ENCODE measurements at regions not wholly inside any gene's neighbourhood (a gene's known extent, or its start where the extent isn't known, plus 50 kb on each side); places are given as distances from the start of the nearest gene placed in this dataset.
"Not testable (repeated sequence)": the region's sequence is repeated elsewhere in the genome, so short reads cannot be mapped to it uniquely, and the experiment has no call there.

DNA sequence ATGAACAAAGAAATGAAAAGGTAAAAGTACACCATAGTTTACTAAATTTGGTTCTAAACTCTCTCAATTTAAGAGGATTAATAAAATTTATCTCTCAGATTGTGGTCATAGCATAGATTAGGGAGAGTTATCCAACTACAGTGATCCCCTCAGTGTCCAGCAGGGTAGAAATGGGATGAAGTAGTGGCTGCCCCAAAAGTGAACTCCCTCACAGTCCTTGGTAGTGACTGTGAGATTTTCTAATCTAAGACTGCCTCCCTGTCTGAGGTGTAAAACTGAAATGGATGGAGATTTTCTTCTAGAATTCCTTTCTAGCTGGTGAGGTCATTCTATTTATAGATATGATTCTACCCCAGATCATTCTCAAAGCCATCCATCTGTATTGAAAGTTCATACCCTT is 455.5 kb downstream of the ACTL7B start:
- no peak for ATAC-seq (ENCODE audit: low FRiP score)
- DNase-seq (ENCODE audit: low spot score) = no peak
- TF ChIP-seq, protein P1, sequence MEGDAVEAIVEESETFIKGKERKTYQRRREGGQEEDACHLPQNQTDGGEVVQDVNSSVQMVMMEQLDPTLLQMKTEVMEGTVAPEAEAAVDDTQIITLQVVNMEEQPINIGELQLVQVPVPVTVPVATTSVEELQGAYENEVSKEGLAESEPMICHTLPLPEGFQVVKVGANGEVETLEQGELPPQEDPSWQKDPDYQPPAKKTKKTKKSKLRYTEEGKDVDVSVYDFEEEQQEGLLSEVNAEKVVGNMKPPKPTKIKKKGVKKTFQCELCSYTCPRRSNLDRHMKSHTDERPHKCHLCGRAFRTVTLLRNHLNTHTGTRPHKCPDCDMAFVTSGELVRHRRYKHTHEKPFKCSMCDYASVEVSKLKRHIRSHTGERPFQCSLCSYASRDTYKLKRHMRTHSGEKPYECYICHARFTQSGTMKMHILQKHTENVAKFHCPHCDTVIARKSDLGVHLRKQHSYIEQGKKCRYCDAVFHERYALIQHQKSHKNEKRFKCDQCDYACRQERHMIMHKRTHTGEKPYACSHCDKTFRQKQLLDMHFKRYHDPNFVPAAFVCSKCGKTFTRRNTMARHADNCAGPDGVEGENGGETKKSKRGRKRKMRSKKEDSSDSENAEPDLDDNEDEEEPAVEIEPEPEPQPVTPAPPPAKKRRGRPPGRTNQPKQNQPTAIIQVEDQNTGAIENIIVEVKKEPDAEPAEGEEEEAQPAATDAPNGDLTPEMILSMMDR (IDR thresholded peaks at IDR 0.05) = no peak

DNA sequence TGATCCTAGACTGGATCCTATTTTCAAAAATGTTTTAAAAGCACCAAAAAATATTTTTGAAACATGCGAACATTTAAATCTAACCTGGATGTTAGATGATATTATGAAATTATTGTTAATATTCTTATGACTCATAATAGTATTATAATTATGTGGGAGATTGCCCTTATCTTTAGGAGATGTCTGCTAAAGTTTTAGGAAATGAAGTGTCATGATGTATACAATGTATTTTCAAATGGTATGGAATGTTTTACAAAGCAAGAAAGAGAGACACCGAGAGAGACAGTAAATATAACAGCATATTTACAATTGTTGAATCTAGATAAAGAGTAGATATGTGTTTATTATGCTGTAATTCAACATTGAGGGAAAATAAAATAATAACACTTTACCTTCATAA is 455.9 kb downstream of the ACTL7B start:
- DNase-seq (ENCODE audit: low spot score) = no peak
- ATAC-seq (ENCODE audit: low FRiP score) = no peak
- TF ChIP-seq, protein P1 (IDR thresholded peaks at IDR 0.05) = no peak

DNA sequence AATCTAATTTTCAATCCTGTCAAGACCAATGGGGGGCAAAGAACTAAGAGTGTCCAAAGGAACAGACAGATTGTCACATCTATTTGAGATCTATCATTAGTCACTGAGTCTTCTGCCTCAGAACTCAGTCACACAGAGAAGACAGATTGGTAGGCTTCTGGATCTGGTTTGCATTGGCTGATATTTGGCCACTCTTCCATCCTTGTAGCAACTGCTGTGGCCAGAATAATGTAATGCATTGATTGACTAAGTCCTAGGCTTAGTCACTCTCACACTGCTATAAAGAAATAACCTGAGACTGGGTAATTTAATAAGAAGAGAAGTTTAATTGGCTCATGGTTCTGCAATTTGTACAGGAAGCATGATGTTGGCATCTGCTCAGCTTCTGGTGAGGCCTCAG is 458.5 kb downstream of the ACTL7B start:
- no peak for ATAC-seq (ENCODE audit: low FRiP score)
- TF ChIP-seq, protein P1 (IDR thresholded peaks at IDR 0.05) = no peak
- no peak for DNase-seq (ENCODE audit: low spot score)

DNA sequence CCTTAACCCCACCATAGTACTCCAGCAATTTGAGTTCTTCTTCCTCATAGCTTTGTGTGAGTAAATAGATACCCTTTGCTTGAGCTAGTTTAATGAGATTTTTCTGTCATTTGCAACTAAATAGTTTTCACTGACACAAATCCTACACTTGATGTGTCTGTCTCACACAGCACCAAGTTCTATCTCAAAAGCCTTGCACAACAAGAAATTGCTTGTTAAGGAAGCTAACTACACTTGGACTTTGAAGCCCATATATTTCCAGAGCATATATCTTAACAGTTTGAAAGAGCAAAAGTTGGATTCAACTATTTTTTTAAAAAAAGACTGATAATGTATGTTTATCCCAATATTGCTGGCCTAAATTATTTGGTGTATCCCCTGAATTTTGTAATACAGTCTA is 459.2 kb downstream of the ACTL7B start:
- no peak for ATAC-seq (ENCODE audit: low FRiP score)
- no peak for DNase-seq (ENCODE audit: low spot score)
- TF ChIP-seq, protein P1 (IDR thresholded peaks at IDR 0.05) = no peak

DNA sequence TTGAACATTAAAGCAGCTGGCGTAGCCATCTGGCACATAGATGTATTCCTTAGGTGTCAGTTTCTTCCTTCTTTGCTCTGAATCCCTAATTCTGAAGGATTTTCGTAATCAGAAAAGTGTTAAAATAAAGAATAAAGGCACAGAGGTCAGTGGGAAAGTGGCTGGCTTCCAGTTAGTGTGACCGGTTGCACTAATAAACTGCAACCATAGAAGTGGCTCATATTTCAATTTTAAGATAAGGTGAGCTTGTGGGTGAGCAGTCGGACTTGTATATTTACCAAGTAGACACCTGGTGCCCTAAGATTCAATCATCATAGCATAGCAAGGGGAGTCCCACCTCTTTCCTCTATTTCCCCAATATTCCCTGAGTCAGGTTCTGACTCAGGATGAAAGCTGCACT is 459.6 kb downstream of the ACTL7B start:
- no peak for ATAC-seq (ENCODE audit: low FRiP score)
- no peak for DNase-seq (ENCODE audit: low spot score)
- TF ChIP-seq, protein P1 (IDR thresholded peaks at IDR 0.05) = no peak

DNA sequence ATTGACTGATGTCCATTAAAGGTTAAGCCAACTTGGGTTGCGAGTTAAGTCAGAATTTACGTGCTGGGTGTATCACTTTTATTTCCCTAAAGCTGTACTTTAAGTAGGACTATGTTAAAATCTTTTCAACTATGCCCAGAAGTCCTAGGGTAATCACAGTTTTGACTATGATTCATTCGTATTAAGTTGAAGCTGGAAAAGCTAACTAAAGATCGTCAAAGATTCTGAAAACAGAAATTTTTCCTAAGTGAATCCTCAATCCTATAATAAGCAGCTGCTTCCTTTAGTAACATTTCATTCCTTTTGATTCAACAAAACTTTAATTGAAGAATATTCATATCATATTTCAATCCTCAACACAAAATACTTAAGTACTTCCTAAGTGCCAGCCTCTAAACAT is 460.4 kb downstream of the ACTL7B start:
- DNase-seq (ENCODE audit: low spot score) = no peak
- ATAC-seq (ENCODE audit: low FRiP score) = no peak
- TF ChIP-seq, protein P1 (IDR thresholded peaks at IDR 0.05) = no peak

DNA sequence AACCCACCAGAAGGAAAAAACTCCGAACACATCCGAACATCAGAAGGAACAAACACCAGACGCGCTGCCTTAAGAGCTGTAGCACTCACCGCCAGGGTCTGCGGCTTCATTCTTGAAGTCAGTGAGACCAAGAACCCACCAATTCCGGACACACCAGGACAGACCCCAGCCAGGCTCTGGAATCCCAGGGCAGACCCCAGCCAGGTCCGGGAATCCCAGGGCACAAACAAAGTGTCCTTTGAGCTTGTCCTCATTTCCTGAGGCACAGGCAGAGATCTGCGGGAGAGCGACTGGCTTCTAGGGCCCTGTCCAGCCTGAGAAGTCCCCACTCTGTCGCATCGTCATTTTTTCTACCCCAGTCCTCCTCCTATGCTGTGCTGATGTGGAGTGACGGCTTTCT is 461.1 kb downstream of the ACTL7B start:
- no peak for DNase-seq (ENCODE audit: low spot score)
- TF ChIP-seq, protein P1 (IDR thresholded peaks at IDR 0.05) = no peak
- ATAC-seq (ENCODE audit: low FRiP score) = no peak

DNA sequence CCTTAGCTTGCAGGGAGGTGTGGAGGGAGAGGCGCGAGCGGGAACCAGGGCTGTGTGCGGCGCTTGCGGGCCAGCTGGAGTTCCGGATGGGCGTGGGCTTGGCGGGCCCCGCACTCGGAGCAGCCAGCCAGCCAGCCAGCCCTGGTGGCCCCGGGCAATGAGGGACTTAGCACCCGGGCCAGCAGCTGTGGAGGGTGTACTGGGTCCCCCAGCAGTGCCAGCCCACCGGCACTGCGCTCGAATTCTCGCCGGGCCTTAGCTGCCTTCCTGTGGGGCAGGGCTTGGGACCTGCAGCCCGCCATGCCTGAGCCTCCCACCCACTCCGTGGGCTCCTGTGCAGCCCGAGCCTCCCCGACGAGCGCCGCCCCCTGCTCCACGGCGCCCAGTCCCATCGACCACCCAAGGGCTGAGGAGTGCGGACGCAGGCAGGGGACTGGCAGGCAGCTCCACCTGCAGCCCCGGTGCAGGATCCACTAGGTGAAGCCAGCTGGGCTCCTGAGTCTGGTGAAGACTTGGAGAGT is 462.2 kb downstream of the ACTL7B start:
- not testable (repeated sequence) for ATAC-seq (ENCODE audit: low FRiP score)

More for the DNA sequence above, 462.2 kb downstream of the ACTL7B start:
- DNase-seq (ENCODE audit: low spot score) = not testable (repeated sequence)
